Epidermal melanocyte (primary cell): ENCODE measurements at regions not wholly inside any gene's neighbourhood (a gene's known extent, or its start where the extent isn't known, plus 50 kb on each side); places are given as distances from the start of the nearest gene placed in this dataset.

ENCODE experiments used
- DNase-seq: peaks from one replicate; pipeline ENCODE4 v3.0.0; 2011; ENCODE audit warnings: low spot score; ENCODE audit not compliant: insufficient read length

DNA sequence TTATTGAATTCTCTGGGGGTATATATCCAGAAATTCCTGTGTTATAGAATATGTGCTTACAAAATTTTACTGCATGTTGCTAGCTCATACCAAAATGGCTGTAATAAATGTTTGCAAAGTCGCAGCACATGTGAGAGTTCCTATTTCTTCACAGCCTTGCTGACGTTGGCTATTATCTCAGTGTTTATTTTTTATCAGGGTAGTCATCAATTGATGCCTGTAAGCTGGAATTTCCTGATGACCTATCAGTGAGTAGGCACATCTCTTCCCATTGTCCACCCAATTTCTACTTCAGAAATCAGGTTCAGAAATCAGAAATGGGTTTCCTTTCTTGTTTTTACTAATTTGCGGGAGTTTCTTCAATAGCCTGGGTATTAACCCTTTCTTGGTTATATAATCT lies 268.1 kb upstream of the FZD8 start:
- no peak for DNase-seq

DNA sequence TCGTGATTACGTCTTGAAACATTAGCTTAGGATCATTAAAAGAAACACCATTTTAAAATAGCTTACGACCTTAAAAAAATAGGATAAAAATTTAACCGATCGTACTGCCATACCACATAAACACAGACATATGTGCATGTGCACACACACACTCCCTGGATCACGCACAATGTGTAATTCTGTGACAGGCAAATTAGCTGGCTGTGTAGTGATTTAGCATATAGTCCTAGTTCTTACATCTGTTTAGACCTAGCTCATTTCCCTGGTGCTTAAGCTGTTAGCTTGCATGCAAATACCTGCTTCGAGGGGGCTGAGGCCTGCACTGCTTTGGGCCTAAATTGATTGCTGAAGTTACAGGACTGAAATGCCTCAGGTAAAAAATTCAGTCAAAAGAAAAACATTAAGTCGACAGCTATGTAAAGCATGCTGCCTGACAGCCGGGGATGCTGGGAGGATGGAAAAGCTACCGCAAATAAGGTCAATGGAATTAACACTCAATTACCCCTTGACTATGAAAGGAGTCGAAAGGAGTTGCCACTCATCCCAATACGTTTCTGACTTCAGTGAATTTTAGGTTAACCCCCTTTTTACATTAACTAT lies 267.1 kb upstream of the FZD8 start:
- DNase-seq = no peak

DNA sequence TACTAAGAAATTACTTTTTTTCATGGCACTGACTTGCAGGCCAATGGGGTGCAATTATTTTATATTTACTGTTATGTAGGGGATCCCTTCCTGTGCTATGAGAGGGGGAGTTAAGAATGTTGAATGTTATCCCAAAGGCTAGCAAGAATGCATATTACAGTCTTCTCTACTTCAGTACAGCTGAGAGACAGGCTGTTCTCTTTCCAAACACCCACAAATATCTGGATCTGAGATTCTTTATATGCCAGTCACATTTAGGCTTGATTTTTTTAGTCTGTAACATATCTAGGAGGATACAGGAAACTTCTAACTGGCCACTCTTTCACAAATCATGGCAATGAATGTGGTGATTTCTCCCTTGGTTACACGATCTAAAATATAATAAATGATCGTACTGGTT lies 266.4 kb upstream of the FZD8 start:
- no peak for DNase-seq

DNA sequence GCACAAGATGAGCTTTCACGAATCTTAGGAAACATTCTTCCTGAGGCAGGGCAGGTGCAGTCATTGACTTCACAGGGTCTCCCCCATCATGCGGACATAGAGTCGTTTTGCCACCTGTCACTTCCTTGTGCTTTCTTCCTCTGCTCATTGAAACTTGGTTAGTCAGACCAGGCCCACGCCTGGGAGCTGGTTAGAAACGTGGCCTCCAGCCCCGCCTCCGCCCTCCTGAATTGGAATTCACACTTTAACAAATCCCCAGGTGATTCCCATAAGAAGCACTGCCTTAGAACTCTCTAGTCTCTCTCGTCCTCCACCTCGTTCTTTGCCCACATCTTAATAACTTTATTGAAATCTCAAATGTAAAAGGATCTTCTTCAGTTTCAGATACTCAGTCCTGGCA lies 265.5 kb upstream of the FZD8 start:
- DNase-seq = no peak

DNA sequence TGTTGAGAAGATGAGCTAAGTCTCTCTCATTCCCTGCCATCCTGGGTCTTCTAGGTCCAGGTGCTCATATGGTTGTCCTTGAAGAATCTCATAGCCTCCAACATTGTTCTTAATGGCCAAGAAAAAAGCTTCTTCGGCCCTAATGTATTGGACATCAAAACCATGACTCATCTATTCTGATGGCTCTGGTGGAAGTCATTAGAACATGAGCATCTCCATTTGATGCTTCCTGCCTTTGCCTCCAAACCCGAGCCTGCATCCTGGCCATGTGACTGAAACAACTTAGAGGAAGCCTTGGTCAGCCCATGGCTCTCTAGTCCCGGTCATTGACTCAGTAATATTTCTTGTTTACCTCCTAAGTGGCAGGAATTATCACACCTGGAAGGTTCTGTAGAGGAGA lies 264.1 kb upstream of the FZD8 start:
- DNase-seq = no peak

DNA sequence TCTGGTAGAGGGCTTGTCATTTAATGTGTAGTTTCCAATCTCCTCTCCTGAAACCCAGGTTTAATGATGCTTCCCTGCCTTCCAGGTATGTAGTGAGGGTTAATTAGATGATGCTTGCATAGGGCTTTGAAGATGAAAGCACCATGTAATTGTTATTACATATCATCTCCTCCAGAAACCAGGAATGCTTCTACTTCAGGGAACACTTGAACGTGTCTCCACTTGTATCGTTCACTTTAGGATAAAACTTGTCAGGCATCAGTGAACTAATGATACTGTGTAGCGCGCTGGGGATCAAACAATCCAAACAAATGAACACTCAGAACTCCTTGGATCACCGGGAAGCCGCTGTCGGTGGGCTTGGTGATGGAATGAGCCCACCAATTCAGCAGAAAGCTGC lies 260.9 kb upstream of the FZD8 start:
- no peak for DNase-seq

DNA sequence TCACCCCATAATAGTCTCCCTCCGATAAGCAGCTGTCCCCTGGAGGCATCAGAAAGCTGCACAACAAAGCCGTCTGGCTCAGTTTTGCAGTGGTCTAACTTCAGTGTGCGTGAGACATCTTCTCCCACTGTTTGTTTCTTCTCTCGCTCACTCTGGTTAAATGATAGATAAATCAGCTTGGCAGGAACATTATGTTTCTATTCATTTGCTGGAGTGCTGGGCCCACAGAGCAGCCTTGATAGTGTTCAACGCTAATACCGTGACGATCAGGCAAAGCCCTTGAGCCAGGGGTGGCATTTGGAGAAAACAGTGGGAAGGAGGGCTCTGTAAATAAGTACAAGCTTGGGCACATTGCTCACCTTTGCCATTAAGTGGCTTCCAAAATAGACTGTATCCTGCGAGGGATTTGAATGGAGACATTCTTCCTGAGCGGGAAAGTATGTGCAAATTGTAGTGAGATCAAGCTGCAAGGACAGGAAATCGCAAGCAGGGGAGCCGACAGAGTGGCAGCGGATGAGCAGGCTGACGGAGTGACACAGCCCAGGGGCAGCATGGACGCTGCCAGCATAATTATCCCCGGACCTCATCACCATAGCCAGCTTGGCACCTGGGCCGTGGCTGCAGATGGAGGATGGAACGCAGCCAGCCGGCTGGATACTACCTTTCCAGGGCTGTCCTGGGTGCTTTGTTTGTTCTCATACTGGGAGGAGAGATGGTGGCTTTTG lies 256.8 kb upstream of the FZD8 start:
- no peak for DNase-seq

DNA sequence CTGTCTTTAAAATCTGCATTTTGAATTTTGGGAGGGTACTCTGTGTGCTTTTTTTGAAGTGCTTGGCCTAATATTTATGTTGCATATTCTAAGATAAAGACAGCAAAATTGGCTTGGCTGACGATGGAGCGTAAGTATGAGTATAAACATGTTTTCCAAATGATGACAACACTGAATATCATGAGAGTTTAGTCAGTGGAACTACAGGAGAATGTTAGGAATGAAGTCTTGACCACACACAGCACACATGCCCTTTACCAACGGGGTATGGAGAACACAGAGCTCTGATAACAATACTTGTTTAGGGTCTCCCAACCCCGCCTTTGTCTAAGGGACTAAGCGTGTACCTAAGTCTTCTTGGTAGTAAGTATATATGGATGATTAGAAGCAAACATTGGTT lies 253.9 kb upstream of the FZD8 start:
- no peak for DNase-seq

DNA sequence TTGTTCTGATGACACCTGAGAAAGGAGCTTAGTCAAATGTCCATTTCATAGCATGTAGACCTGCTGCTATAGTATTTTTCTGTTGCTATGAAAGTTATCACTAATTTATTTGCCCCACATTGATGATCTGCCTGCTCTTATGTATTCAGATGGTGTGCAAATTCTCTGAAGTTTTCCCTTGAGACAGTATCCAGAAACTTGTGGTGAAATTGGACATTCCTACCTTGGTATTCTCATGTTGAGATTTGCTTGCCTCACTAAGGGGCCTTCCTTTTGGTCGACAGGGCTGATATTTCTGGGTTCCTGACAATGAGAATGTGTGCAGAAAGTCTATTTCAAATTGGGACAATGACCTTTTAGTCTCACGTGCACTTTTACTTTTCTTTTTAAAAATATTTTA lies 253.2 kb upstream of the FZD8 start:
- no peak for DNase-seq

DNA sequence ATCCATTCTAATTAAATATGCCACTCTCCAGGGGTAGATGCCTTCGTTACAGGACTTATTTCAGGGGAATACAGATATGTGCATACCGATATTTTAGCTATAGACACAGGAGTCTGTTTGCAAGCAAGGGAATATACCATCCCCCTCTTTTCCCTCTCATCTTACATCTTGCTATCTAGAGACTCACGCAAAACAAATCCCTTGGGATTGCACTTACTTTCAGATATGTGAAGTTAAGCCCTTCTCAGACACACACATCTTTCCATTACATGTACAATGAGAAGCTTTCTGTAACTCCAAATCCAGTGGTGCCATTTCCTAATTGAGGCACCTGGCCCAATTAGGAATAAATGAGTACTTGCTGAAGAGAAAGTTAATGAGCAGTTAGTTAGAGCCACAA lies 250.4 kb upstream of the FZD8 start:
- no peak for DNase-seq

DNA sequence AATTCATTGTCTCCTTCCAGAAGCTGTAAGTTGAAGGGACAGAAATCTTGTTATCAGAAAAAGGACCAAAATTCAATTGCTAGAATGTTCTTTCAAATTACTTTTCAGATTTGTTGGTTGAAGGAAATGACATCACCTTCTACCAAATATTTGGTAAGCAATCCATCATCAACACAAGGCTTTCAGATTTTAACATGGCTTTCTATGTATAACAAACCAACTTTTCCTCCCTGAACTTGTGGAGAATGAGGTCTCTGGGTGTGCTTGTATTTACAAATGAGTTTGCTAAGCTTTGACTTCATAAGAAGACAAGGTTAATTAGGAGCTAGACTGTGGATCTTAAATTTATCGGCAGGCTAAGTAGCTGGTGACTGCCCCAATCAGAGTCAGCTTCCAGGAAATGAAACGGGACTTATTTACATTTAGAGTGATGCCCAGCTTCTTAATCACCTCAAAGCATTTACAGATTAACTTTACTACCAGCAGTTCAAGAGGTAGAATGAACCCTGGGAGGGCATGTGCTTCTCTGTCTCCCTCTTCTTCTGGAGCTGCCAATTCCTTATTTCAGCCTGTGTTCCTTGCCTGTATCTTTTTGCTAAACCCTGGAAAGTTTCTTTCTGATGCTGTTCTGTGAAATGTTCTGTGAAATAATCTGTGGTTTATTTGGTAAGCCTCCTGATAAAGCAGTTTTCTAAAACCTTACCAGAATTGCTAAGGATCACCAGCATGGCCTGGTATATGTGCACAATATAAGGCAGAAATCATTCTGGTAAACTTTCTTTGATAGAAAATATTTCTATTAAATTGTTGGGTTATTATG lies 248.8 kb upstream of the FZD8 start:
- DNase-seq = no peak

DNA sequence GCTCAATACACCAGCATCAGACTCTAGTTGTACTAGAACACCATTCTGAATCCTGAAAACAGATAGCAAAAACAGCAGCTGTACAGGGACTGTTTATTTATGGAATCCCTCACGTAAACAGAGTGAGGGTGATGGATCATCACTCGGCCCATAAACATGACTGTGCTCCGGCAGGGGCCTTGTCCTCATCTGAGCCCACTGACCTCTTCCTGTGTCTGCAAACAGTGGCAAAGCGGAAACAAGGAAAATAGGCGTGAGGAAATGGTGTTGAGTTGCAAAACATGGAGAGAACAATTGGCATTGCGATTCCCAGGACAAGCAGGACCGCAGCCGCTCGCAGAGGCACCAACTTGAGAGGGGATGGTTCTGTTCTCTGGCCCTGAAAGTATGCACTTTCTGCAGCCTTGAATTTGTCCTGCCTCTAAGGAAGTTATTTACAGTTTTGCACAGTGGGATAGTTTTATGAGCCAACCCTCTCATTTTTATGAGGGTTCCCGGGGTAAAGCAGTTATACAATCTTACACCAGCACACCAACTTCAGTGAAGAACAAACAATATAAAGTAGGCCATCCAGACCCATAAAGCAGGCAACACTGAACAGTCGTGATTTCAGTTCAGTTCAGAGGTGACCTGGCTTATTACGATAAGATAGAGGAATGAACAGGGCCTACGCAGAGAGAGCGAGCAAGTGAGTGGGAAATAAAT lies 248.0 kb upstream of the FZD8 start:
- no peak for DNase-seq

DNA sequence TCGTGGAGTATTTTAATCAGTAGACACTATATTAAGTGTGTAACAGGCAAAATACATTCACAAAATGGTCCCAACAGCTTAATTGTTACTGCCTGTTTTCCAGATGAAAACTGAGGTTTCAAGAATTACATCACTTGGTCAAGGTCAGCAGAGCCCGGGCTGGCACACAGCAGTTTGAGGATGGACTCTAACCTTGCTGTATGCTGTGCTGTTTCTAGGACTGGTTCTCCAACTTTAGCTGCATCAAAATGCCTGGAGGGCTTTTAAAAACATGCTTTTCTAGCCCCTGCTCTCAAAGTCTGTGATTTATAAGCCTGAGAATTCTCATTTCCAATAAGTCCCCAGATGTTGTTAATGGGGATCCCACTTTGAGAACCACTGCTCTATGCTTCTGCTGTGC lies 247.1 kb upstream of the FZD8 start:
- DNase-seq = no peak

DNA sequence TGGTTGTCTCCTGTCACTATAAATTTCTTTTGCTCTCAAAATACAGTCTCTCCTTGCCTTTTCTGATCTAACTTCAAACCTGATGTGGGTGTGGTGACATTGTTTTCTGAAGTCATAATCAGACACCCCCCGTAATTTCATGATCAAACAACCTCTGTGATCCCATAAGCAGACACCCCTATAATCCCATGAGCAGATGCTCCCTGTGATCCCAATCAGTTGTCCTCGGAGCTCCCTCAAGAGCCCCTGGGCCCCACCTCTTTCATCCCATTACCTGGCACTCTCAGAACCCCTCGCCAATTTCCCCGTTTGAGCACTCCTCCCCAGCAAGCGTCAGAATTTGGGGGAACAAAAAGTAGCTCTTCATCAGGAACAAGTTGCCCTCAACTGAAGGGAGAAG lies 246.3 kb upstream of the FZD8 start:
- DNase-seq = no peak

DNA sequence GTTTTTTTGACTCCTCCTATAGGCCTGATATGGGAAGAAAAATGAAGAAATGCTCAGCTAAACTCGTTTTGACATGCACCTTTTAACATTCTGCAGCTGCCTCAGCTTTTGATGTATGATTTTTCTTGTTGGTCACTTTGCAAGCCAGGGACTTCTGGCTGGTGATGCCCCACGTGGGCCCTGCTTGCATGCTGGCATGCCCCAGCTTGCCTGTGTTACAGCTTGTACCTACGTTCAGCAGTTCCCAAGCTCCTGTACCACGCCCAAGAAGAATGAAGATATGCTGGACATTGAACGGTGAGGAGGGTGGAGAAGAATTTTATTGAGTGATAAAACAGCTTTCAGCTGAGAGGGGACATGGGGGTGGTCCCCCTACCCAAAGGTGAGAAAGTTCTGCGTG lies 245.6 kb upstream of the FZD8 start:
- DNase-seq = no peak

DNA sequence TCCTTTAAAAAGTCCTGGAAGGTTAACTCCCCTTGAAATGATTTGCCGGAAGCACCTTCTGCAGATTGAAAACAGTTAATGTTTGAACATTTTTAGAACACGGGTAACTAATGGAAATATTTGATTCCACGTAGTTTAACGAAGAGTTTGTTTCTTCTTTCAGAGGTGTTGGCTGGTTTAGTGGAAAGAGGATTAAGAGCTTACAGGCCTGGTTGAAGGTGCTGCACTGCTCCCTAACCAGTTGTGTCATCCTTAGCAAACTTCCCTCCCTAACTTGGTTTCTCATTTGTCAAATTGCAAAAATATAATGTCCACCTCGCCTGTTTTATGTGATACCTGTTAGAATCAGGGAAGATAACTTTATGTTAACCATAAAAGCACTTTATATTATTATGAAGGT lies 243.0 kb upstream of the FZD8 start:
- DNase-seq = no peak

DNA sequence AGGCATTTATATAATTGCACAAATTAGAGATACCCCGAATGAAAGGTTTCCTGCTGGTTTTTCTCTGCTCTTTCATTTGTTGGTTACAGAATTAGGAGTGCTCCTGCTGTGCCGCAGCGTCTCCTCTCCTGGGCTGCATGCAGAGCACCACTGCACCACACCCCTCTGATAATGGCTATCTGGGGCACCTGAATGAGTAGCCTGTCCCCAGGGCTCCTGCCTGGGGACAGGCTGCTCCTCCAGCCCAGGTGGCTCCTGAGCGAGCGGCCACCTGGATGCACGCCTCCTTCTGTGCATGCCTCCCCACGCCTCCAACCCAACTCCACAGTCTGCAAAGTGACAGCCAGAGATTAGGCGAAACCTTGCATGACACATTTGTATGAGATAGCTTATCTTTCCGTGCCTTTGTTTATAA lies 242.6 kb upstream of the FZD8 start:
- no peak for DNase-seq

DNA sequence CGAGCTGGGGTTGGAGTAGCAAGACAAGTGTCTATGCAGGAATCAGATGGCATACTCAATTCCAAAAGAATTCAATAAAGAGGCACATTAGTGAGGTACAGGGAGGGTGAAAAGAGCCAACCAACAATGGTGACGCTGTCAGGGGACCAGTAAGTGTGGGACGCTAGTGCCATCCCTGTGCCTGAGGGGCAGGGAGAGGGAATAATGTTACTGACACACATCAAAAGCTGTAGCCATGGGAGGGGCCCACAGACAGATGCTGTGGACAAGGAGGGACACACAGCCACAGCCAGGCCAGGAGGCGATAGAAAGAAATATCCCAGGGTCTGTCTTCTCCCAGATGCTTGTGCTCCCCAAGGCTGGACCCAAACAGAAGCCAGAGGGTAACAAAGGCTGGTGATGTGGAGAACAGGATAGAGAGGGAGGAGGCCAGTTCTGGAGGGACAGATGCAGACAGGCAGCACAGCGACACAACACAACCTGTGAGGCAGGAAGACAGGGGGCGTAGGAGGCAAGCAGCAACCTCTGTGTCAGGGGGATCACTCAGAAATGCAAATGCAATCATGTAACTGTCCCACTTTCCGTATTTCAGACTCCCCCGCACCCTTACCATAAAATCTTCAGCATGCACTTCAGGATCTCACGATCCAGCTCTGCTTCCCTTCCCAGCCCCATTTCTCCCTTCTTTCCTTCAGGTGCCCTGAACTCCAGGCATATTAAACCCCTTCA lies 240.5 kb upstream of the FZD8 start:
- no peak for DNase-seq

DNA sequence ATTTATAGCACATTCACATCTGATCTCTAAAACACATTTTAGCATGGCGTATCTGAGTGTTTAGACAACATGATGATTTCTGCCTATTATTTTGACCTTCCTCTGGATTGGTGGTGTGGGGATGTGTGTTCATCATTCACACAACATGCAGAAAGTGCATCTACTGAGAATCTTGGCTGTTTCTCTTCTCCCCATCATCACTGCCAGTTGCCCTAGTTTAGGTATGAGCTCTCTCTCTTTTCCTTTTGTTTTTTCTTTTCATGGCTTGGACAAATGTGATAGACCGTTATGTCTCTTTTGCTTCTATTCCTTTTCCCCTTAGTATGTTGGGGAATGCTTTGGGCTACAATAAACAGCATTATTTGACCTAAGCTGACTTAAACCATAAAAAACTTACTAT lies 239.2 kb upstream of the FZD8 start:
- no peak for DNase-seq

DNA sequence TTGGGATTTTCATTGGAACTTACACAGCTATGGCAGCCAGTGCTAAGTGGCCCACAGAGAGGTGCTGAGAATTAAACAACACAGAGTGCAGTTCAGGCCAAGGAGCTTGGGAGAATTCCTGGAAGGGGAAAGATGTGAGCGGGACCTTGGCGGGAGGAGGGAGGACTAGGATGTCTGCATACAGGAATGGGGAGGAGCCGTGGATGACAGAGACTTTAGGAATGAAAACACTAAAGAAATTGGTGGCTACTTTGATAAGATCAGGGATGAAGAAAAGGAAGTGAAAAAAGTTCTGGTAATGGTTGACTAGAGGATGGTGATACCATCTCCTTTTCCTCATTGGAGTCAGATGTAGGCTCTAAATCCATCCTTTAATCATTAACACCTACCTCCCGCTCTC lies 234.2 kb upstream of the FZD8 start:
- DNase-seq = no peak

DNA sequence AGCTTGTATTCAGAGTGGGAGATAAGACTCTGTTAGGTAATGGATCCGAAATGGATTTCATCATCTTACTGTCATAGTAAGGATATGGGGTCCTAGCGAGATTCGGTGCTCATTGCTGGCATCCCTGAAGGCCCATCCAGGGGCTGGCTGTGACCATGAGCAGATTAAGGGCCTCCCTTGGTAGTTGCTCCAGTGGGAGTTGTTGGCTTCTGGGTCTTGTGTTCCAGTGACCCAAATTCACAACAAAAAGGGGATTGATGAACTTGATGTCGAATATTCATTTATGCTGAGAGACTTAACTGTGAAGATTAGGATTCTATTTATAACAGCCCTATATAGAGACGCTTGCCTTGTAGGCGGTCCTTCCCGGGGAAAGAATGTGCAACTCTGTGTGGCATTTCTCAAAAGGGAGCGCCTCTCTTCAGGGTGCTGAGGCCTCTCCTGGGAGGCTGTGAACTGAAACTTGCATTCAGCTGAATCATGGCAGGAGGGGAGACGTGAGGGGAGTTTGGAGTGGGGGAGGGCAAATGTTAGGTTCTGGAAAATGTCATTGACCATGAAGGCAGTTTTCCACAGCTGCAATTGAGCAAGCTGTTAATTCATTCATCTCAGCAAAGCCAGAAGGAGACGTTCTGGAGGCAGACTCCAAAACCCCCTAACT lies 233.1 kb upstream of the FZD8 start:
- DNase-seq = no peak
